ENCODE measurements at regions not wholly inside any gene's neighbourhood (a gene's known extent, or its start where the extent isn't known, plus 50 kb on each side); places are given as distances from the start of the nearest gene placed in this dataset.

- no peak for DNase-seq (ENCODE audit: low spot score)
- no peak for TF ChIP-seq CTCF (IDR thresholded peaks at IDR 0.05; ENCODE audit: extremely low read depth, missing control alignments)
These were observed 509.2 kb downstream of the TDRD15 start for GRCh38 chr2:21633015-21633414.

GRCh38 chr2:21633466-21633865 lies 509.7 kb downstream of the TDRD15 start:
- no peak for TF ChIP-seq CTCF (IDR thresholded peaks at IDR 0.05; ENCODE audit: extremely low read depth, missing control alignments)
- DNase-seq (ENCODE audit: low spot score): no peak

DNA sequence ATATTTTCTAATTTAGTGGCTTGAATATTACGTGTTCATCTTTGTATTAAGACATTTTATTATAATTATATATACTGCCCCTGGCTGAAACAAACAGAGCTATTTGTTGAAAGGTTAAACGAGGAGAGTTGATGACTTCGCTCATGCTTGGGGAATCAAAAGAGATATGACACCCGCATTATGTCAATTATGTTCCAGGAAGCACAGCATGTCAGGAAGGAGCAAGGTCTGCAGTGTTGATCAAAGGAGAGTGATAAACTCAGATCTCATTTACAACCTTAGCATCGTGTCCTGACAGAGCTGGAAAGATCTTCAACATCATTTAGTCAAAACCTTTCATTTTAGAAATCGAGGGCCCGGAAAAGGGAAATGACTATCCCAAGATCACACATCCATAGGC lies 510.1 kb downstream of the TDRD15 start:
- no peak for TF ChIP-seq CTCF (IDR thresholded peaks at IDR 0.05; ENCODE audit: extremely low read depth, missing control alignments)

DNA sequence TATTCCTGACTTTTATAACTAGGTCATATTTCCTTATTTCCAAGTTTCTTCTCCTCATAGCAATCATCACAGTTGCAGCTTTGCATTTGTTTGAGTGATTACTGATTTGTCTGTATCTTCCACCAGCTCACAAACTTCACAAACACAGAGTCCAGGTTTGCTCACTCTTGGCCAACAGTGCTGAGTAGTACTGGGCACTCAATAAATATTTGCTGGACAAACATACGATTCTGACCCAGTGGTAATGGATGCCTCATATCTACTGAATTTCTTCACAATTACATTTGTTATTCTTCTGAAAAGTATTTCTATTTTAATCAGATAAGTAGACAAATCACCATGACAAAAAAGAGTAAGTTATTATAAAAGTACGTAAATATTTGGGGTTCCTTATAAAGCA lies 516.3 kb downstream of the TDRD15 start:
- no peak for TF ChIP-seq CTCF (IDR thresholded peaks at IDR 0.05; ENCODE audit: extremely low read depth, missing control alignments)
- no peak for DNase-seq (ENCODE audit: low spot score)

More for the DNA sequence above, 510.1 kb downstream of the TDRD15 start:
- DNase-seq (ENCODE audit: low spot score): no peak

- no peak for TF ChIP-seq CTCF (IDR thresholded peaks at IDR 0.05; ENCODE audit: extremely low read depth, missing control alignments)
- no peak for DNase-seq (ENCODE audit: low spot score)
These were observed 518.9 kb downstream of the TDRD15 start for GRCh38 chr2:21642647-21643046.

- TF ChIP-seq CTCF (IDR thresholded peaks at IDR 0.05; ENCODE audit: extremely low read depth, missing control alignments): no peak
- DNase-seq (ENCODE audit: low spot score): no peak
These were observed 519.4 kb downstream of the TDRD15 start for GRCh38 chr2:21643180-21643579.

GRCh38 chr2:21644266-21644665 lies 520.5 kb downstream of the TDRD15 start:
- DNase-seq (ENCODE audit: low spot score): no peak
- TF ChIP-seq CTCF (IDR thresholded peaks at IDR 0.05; ENCODE audit: extremely low read depth, missing control alignments): no peak

Measured in GM20000 (cell line).